H1 (cell line): ENCODE measurements at regions not wholly inside any gene's neighbourhood (a gene's known extent, or its start where the extent isn't known, plus 50 kb on each side); places are given as distances from the start of the nearest gene placed in this dataset.

ENCODE experiments used
- CTCF ChIA-PET: fragments of 300-600 bp; sonication (Branson Sonifier 250); formaldehyde crosslinking; loops from one replicate; lab custom pipeline; 2021; ENCODE audit not compliant: partially characterized antibody; lab: Charles Lee
- POLR2A ChIA-PET: fragments of 300-600 bp; sonication (Branson Sonifier 250); formaldehyde crosslinking; loops from one replicate; lab custom pipeline; 2021; ENCODE audit warnings: inconsistent platforms; ENCODE audit not compliant: partially characterized antibody; lab: Charles Lee
- DNase-seq, 2 experiments: peaks; one replicate each; pipeline versions ENCODE4 v3.0.0 to v3.0.0-alpha.2; 2010 to 2022; ENCODE audit warnings: low spot score in 2 of 2, low read depth in 1 of 2, mixed read lengths in 1 of 2
- FAIRE-seq: peaks from 2 replicates; lab custom pipeline; 2011; peaks lifted over from hg19 to GRCh38; lab: Jason Lieb, UNC
- H2AFZ ChIP-seq: 2 replicates; pipeline ENCODE4 v1.8.1; 2012; ENCODE audit warnings: low read length, inconsistent platforms
- H2AK5ac ChIP-seq: 2 replicates; pipeline ENCODE4 v1.6.1; 2013; ENCODE audit warnings: low read depth, low read length
- H2BK120ac ChIP-seq: replicated peaks from 2 replicates; pipeline ENCODE3; 2013; ENCODE audit warnings: low read depth, low read length, inconsistent platforms
- H2BK12ac ChIP-seq: 2 replicates; pipeline ENCODE4 v1.6.1; 2013; ENCODE audit warnings: low read depth, low read length
- H2BK15ac ChIP-seq: 2 replicates; pipeline ENCODE4 v1.6.1; 2013; ENCODE audit warnings: low read length
- H2BK20ac ChIP-seq: 2 replicates; pipeline ENCODE4 v1.6.1; 2013; ENCODE audit warnings: low read length
- H2BK5ac ChIP-seq: 2 replicates; pipeline ENCODE4 v1.6.1; 2013; ENCODE audit warnings: low read depth, low read length
- H3K14ac ChIP-seq: 2 replicates; pipeline ENCODE4 v1.6.1; 2013; ENCODE audit warnings: inconsistent platforms; ENCODE audit not compliant: insufficient read length
- H3K18ac ChIP-seq: 2 replicates; pipeline ENCODE4 v1.6.1; 2013; ENCODE audit warnings: low read length; ENCODE audit errors: extremely low read depth
- H3K23ac ChIP-seq: 2 replicates; pipeline ENCODE4 v1.6.1; 2013; ENCODE audit warnings: inconsistent platforms; ENCODE audit not compliant: insufficient read length
- H3K23me2 ChIP-seq: 2 replicates; pipeline ENCODE4 v1.6.1; 2013; ENCODE audit warnings: low read depth, low read length
- H3K27ac ChIP-seq: 2 replicates; pipeline ENCODE4 v1.6.1; 2011; ENCODE audit warnings: low read depth, low read length, inconsistent platforms
- H3K27me3 ChIP-seq, 4 experiments: replicated peaks in 1 of 4; 1 replicate in 1 of 4; 2 replicates in 3 of 4; pipeline versions ENCODE4 v1.6.1 to v1.8.1; 2011 to 2013; ENCODE audit warnings: low read length in 3 of 4, mild to moderate bottlenecking in 3 of 4, inconsistent platforms in 2 of 4, mixed read lengths in 2 of 4, moderate library complexity in 1 of 4; ENCODE audit not compliant: control insufficient read depth in 3 of 4, insufficient read depth in 3 of 4; ENCODE audit errors: extremely low read depth in 1 of 4
- H3K36me3 ChIP-seq, 4 experiments: 2 replicates each; pipeline versions ENCODE4 v1.6.1 to v1.8.1; 2011 to 2013; ENCODE audit warnings: mild to moderate bottlenecking in 4 of 4, low read length in 3 of 4, moderate library complexity in 2 of 4, control low read depth in 1 of 4, inconsistent platforms in 1 of 4; ENCODE audit not compliant: insufficient read depth in 4 of 4, control insufficient read depth in 2 of 4
- H3K4ac ChIP-seq: replicated peaks from 2 replicates; pipeline ENCODE3; 2013; ENCODE audit warnings: low read length, low read depth, mixed read lengths, inconsistent platforms; ENCODE audit not compliant: insufficient read length
- H3K4me1 ChIP-seq, 4 experiments: replicated peaks in 1 of 4; 1 replicate in 1 of 4; 2 replicates in 3 of 4; pipeline versions ENCODE4 v1.6.1 to v1.8.1; 2011 to 2013; ENCODE audit warnings: low read length in 3 of 4, inconsistent platforms in 2 of 4, mixed read lengths in 1 of 4; ENCODE audit not compliant: insufficient read depth in 4 of 4, control insufficient read depth in 3 of 4
- H3K4me2 ChIP-seq, 2 experiments: 2 replicates each; pipeline versions ENCODE4 v1.6.1 to v1.8.1; 2011 to 2013; ENCODE audit warnings: low read depth in 2 of 2, low read length in 2 of 2, control low read depth in 1 of 2, inconsistent platforms in 1 of 2, mild to moderate bottlenecking in 1 of 2; ENCODE audit not compliant: insufficient read depth in 1 of 2
- H3K4me3 ChIP-seq, 4 experiments: fragments of 200-600, 300-600 bp in 1 of 4; sonication (generic), shearing (Covaris generic), sonication (Bioruptor Twin) in 1 of 4; 2 replicates each; pipeline versions ENCODE4 v1.5.1 to v1.8.1; 2011 to 2016; ENCODE audit warnings: low read length in 4 of 4, low read depth in 3 of 4, control low read depth in 2 of 4, inconsistent platforms in 2 of 4, mild to moderate bottlenecking in 2 of 4, mixed read lengths in 1 of 4, moderate library complexity in 1 of 4; ENCODE audit not compliant: insufficient read depth in 2 of 4; ENCODE audit errors: extremely low read depth in 1 of 4
- H3K56ac ChIP-seq: replicated peaks from 2 replicates; pipeline ENCODE3; 2013; ENCODE audit warnings: low read depth, mild to moderate bottlenecking, mixed read lengths, low read length, inconsistent platforms; ENCODE audit not compliant: insufficient read length
- H3K79me1 ChIP-seq: 2 replicates; pipeline ENCODE4 v1.6.1; 2013; ENCODE audit warnings: low read depth, low read length, control low read depth
- H3K79me2 ChIP-seq, 2 experiments: 2 replicates each; pipeline versions ENCODE4 v1.6.1 to v1.8.1; 2012 to 2013; ENCODE audit warnings: low read length in 2 of 2, mild to moderate bottlenecking in 2 of 2, inconsistent platforms in 1 of 2; ENCODE audit not compliant: insufficient read depth in 2 of 2, control insufficient read depth in 1 of 2
- H3K9ac ChIP-seq, 4 experiments: replicated peaks in 1 of 4; 1 replicate in 1 of 4; 2 replicates in 3 of 4; pipeline versions ENCODE4 v1.6.1 to v1.8.1; 2011 to 2013; ENCODE audit warnings: low read depth in 3 of 4, low read length in 3 of 4, control low read depth in 2 of 4, mild to moderate bottlenecking in 2 of 4, moderate library complexity in 2 of 4, inconsistent platforms in 1 of 4; ENCODE audit errors: extremely low read depth in 1 of 4
- H3K9me3 ChIP-seq, 2 experiments: 2 replicates each; pipeline versions ENCODE4 v1.6.1 to v1.8.1; 2012 to 2013; ENCODE audit warnings: mild to moderate bottlenecking in 2 of 2, moderate library complexity in 2 of 2, control low read depth in 1 of 2, inconsistent platforms in 1 of 2, low read depth in 1 of 2, low read length in 1 of 2, mixed read lengths in 1 of 2; ENCODE audit not compliant: insufficient read depth in 2 of 2
- H4K20me1 ChIP-seq, 2 experiments: replicated peaks in 1 of 2; 2 replicates each; pipeline versions ENCODE3 to v1.8.1; 2011 to 2013; ENCODE audit warnings: inconsistent platforms in 2 of 2, low read length in 2 of 2, mild to moderate bottlenecking in 1 of 2; ENCODE audit not compliant: insufficient read depth in 2 of 2, control insufficient read depth in 1 of 2
- H4K5ac ChIP-seq: 2 replicates; pipeline ENCODE4 v1.6.1; 2013; ENCODE audit warnings: low read length, low read depth, mixed read lengths, inconsistent platforms; ENCODE audit not compliant: insufficient read length
- H4K8ac ChIP-seq: 2 replicates; pipeline ENCODE4 v1.8.0; 2013; ENCODE audit warnings: mild to moderate bottlenecking, moderate library complexity, low read length, inconsistent platforms; ENCODE audit not compliant: insufficient read depth; ENCODE audit errors: extremely low read depth
- H4K91ac ChIP-seq: replicated peaks from 2 replicates; pipeline ENCODE3; 2013; ENCODE audit warnings: low read length, mixed read lengths, inconsistent platforms; ENCODE audit not compliant: insufficient read length
- BRCA1 ChIP-seq: IDR thresholded peaks from 2 replicates; pipeline ENCODE4 v1.6.1; 2012; ENCODE audit warnings: low read depth, low read length, improper control_type of control experiment
- HDAC6 ChIP-seq: IDR thresholded peaks from one replicate; pipeline ENCODE4 v1.7.1; 2012; ENCODE audit warnings: low read depth, mild to moderate bottlenecking, inconsistent platforms, low read length, moderate library complexity
- NANOG ChIP-seq: IDR thresholded peaks from 2 replicates; pipeline ENCODE4 v1.6.1; 2011; ENCODE audit warnings: low read length, low read depth, mild to moderate bottlenecking, inconsistent platforms; ENCODE audit not compliant: insufficient read depth, poor library complexity, severe bottlenecking
- POLR2AphosphoS5 ChIP-seq: IDR thresholded peaks from 2 replicates; pipeline ENCODE4 v1.6.1; 2011; ENCODE audit warnings: low read depth, low read length
- RAD21 ChIP-seq, 2 experiments: IDR thresholded peaks in 1 of 2; conservative IDR thresholded peaks in 1 of 2; 2 replicates each; pipeline ENCODE4 v1.6.1; 2011; ENCODE audit warnings: low read depth in 2 of 2, low read length in 2 of 2, improper control_type of control experiment in 1 of 2, inconsistent platforms in 1 of 2, mild to moderate bottlenecking in 1 of 2, moderate library complexity in 1 of 2
- RBBP5 ChIP-seq: IDR thresholded peaks from 2 replicates; pipeline ENCODE4 v1.7.1; 2012; ENCODE audit warnings: low read depth, mild to moderate bottlenecking, inconsistent platforms, low read length, moderate library complexity, borderline replicate concordance
- SP2 ChIP-seq: IDR thresholded peaks from 2 replicates; pipeline ENCODE4 v1.6.1; 2012; ENCODE audit warnings: mild to moderate bottlenecking, low read length, inconsistent platforms
- SP4 ChIP-seq: IDR thresholded peaks from 2 replicates; pipeline ENCODE4 v1.6.1; 2012; ENCODE audit warnings: low read length, inconsistent platforms
- TBP ChIP-seq: IDR thresholded peaks from 2 replicates; pipeline ENCODE4 v1.6.1; 2011; ENCODE audit warnings: low read depth, low read length, improper control_type of control experiment
- WGBS, 2 experiments: shearing (Covaris generic) in 1 of 2; methylation state at CpG; one replicate each; pipeline versions ENCODE4 v1.1.6 to v1.1.7; 2013 to 2015; ENCODE audit warnings: low lambda C conversion rate in 2 of 2, mixed read lengths in 2 of 2, inconsistent platforms in 1 of 2, low coverage in 1 of 2, missing lambda C conversion rate in 1 of 2; ENCODE audit not compliant: insufficient replicate concordance in 2 of 2, insufficient coverage in 1 of 2, insufficient read length in 1 of 2; ENCODE audit errors: extremely low coverage in 1 of 2, missing lambda C conversion rate in 1 of 2; 5-methylcytosine and 5-hydroxymethylcytosine counted together

GRCh38 chr10:44775402-44775741 lies 135.8 kb upstream of the TMEM72 start:
- no peak overlapping the region for H3K4me2 ChIP-seq
- no peak overlapping the region for H3K4me3 ChIP-seq
- no peak overlapping the region for H3K56ac ChIP-seq
- no peak overlapping the region for H3K4ac ChIP-seq
- no peak overlapping the region for H3K27ac ChIP-seq
- CTCF ChIA-PET = interaction anchor here (0.7 to 1.3 kb wide), 4 partner anchors 21 to 258 kb away, joined by 4 to 5 read pairs (median 4); no protein-coding TSS in a partner anchor
- no peak overlapping the region; the same call in 1 of the 2 replicates for H4K8ac ChIP-seq
- no peaks in the 10 kb centered on the region for H3K27me3 ChIP-seq
- H3K4me1 ChIP-seq = no peaks in the 10 kb centered on the region
- no peak overlapping the region for H3K14ac ChIP-seq
- no peak overlapping the region for H2AK5ac ChIP-seq
- no peak overlapping the region for H2BK5ac ChIP-seq
- H4K5ac ChIP-seq = no peak overlapping the region
- H2AFZ ChIP-seq = no peak overlapping the region
- no peaks in the 10 kb centered on the region for H4K20me1 ChIP-seq
- no peak overlapping the region for H3K18ac ChIP-seq
- no peak overlapping the region for H2BK12ac ChIP-seq
- FAIRE-seq = no peak
- H3K9ac ChIP-seq = no peak overlapping the region
- POLR2A ChIA-PET = interaction anchor here (0.7 kb wide), 1 partner anchor 8 kb away, joined by 3 read pairs; no protein-coding TSS in a partner anchor
- no peaks in the 10 kb centered on the region for H3K36me3 ChIP-seq
- DNase-seq = no peak
- TF ChIP-seq RBBP5 = no peak
- no peak for TF ChIP-seq POLR2AphosphoS5
- no peak for TF ChIP-seq SP4
- TF ChIP-seq BRCA1 = no peak
- TF ChIP-seq SP2 = no peak
- no peak for TF ChIP-seq HDAC6
- TF ChIP-seq RAD21 (IDR thresholded peaks at IDR 0.05 in 1 of 2, conservative IDR thresholded peaks at IDR 0.05 in 1 of 2; ENCODE audit: low read depth in 2 of 2, low read length in 2 of 2) = no peak
- no peak for TF ChIP-seq NANOG
- TF ChIP-seq TBP = no peak
- TF ChIP-seq, all 59 proteins: peak for 0
- no peaks in the 10 kb centered on the region for H3K79me1 ChIP-seq
- no peaks in the 10 kb centered on the region for H3K79me2 ChIP-seq
- no peaks in the 10 kb centered on the region for H3K9me3 ChIP-seq
- no peak overlapping the region for H2BK20ac ChIP-seq
- WGBS, 2 experiments = 89% methylated on average over 5 of the region's 6 CpGs; no CpG with 5 or more reads in 1 of the 2 experiments
- no peak overlapping the region for H4K91ac ChIP-seq
- 0 out of 2 replicates have a peak overlapping the region, but pooled peaks have one; percentile 3 for H2BK15ac ChIP-seq
- H2BK120ac ChIP-seq = no peak overlapping the region
- H3K23ac ChIP-seq = no peak overlapping the region
- no peaks in the 10 kb centered on the region for H3K23me2 ChIP-seq
